ENCODE measurements at regions not wholly inside any gene's neighbourhood (a gene's known extent, or its start where the extent isn't known, plus 50 kb on each side); places are given as distances from the start of the nearest gene placed in this dataset.

- H3K27me3 Mint-ChIP-seq, result peaks cover 12% of the 10 kb centered on the region
- H3K4me1 Mint-ChIP-seq, result no peaks in the 10 kb centered on the region
- H3K9me3 Mint-ChIP-seq, result peaks cover 3% of the 10 kb centered on the region
- H3K27ac Mint-ChIP-seq, result no peak overlapping the region
- no peak overlapping the region for H3K4me3 Mint-ChIP-seq
- no peak for ATAC-seq
- H3K36me3 Mint-ChIP-seq, result no peaks in the 10 kb centered on the region
Measured at GRCh38 chr10:90587561-90587960, 270.3 kb downstream of the HTR7 start.

GRCh38 chr10:90588222-90588621 is 269.6 kb downstream of the HTR7 start:
- Mint-ChIP-seq H3K4me1 (no peaks in the 10 kb centered on the region), H3K36me3 (no peaks in the 10 kb centered on the region), H3K27me3 (peaks cover 12% of the 10 kb centered on the region), H3K9me3 (peaks cover 3% of the 10 kb centered on the region), H3K27ac (no peak overlapping the region), H3K4me3 (no peak overlapping the region)
- no peak for ATAC-seq

GRCh38 chr10:90589825-90590224 is 268.0 kb downstream of the HTR7 start:
- H3K9me3 Mint-ChIP-seq, result peaks cover 3% of the 10 kb centered on the region
- H3K27me3 Mint-ChIP-seq, result peaks cover 12% of the 10 kb centered on the region
- H3K36me3 Mint-ChIP-seq, result no peaks in the 10 kb centered on the region
- no peaks in the 10 kb centered on the region for H3K4me1 Mint-ChIP-seq
- ATAC-seq, result no peak
- H3K4me3 Mint-ChIP-seq, result no peak overlapping the region
- no peak overlapping the region for H3K27ac Mint-ChIP-seq

- no peak for ATAC-seq
- Mint-ChIP-seq H3K27ac (no peak overlapping the region), H3K4me1 (no peaks in the 10 kb centered on the region), H3K9me3 (peaks cover 3% of the 10 kb centered on the region), H3K4me3 (no peak overlapping the region), H3K36me3 (no peaks in the 10 kb centered on the region), H3K27me3 (peaks cover 12% of the 10 kb centered on the region)
Measured at GRCh38 chr10:90591629-90592028, 266.2 kb downstream of the HTR7 start.

GRCh38 chr10:90592638-90593302 is 265.1 kb downstream of the HTR7 start:
- no peaks in the 10 kb centered on the region for H3K4me1 Mint-ChIP-seq
- peaks cover 12% of the 10 kb centered on the region for H3K27me3 Mint-ChIP-seq
- no peak overlapping the region for H3K27ac Mint-ChIP-seq
- H3K9me3 Mint-ChIP-seq, result peaks cover 3% of the 10 kb centered on the region
- no peak overlapping the region for H3K4me3 Mint-ChIP-seq
- no peaks in the 10 kb centered on the region for H3K36me3 Mint-ChIP-seq
- ATAC-seq, result peak; percentile 75

- Mint-ChIP-seq H3K27me3 (no peaks in the 10 kb centered on the region), H3K9me3 (peaks cover 6% of the 10 kb centered on the region), H3K27ac (no peak overlapping the region), H3K36me3 (no peaks in the 10 kb centered on the region), H3K4me1 (no peaks in the 10 kb centered on the region), H3K4me3 (no peak overlapping the region)
- ATAC-seq, result no peak
Measured at GRCh38 chr10:90598513-90598912, 259.3 kb downstream of the HTR7 start.

GRCh38 chr10:90602862-90603610 is 254.8 kb downstream of the HTR7 start:
- no peak for ATAC-seq
- Mint-ChIP-seq H3K4me3 (no peak overlapping the region), H3K27me3 (no peaks in the 10 kb centered on the region), H3K4me1 (no peaks in the 10 kb centered on the region), H3K27ac (no peak overlapping the region), H3K9me3 (peaks cover 8% of the 10 kb centered on the region), H3K36me3 (no peaks in the 10 kb centered on the region)

GRCh38 chr10:90604636-90605035 is 253.2 kb downstream of the HTR7 start:
- Mint-ChIP-seq H3K9me3 (peaks cover 8% of the 10 kb centered on the region), H3K27ac (no peak overlapping the region)

GRCh38 chr10:90605506-90605905 is 252.3 kb downstream of the HTR7 start:
- no peaks in the 10 kb centered on the region for H3K36me3 Mint-ChIP-seq
- H3K27ac Mint-ChIP-seq, result no peak overlapping the region
- no peaks in the 10 kb centered on the region for H3K27me3 Mint-ChIP-seq
- no peak overlapping the region for H3K4me3 Mint-ChIP-seq
- H3K4me1 Mint-ChIP-seq, result no peaks in the 10 kb centered on the region
- H3K9me3 Mint-ChIP-seq, result peaks cover 5% of the 10 kb centered on the region
- no peak for ATAC-seq

More at GRCh38 chr10:90604636-90605035, 253.2 kb downstream of the HTR7 start:
- Mint-ChIP-seq H3K4me1 (no peaks in the 10 kb centered on the region), H3K36me3 (no peaks in the 10 kb centered on the region), H3K4me3 (no peak overlapping the region), H3K27me3 (no peaks in the 10 kb centered on the region)
- no peak for ATAC-seq

GRCh38 chr10:90612276-90612675 is 245.6 kb downstream of the HTR7 start:
- Mint-ChIP-seq H3K27ac (no peak overlapping the region), H3K4me1 (no peaks in the 10 kb centered on the region), H3K27me3 (no peaks in the 10 kb centered on the region), H3K36me3 (no peaks in the 10 kb centered on the region), H3K4me3 (no peak overlapping the region), H3K9me3 (no peaks in the 10 kb centered on the region)
- ATAC-seq, result no peak

GRCh38 chr10:90614631-90615030 is 243.2 kb downstream of the HTR7 start:
- H3K27ac Mint-ChIP-seq, result no peak overlapping the region

GRCh38 chr10:90621577-90621976 is 236.3 kb downstream of the HTR7 start:
- Mint-ChIP-seq H3K36me3 (no peaks in the 10 kb centered on the region), H3K9me3 (no peaks in the 10 kb centered on the region), H3K4me3 (no peak overlapping the region), H3K27ac (no peak overlapping the region), H3K27me3 (peaks cover 13% of the 10 kb centered on the region), H3K4me1 (no peaks in the 10 kb centered on the region)
- no peak for ATAC-seq

More at GRCh38 chr10:90614631-90615030, 243.2 kb downstream of the HTR7 start:
- no peaks in the 10 kb centered on the region for H3K9me3 Mint-ChIP-seq
- ATAC-seq, result no peak
- no peaks in the 10 kb centered on the region for H3K4me1 Mint-ChIP-seq
- no peaks in the 10 kb centered on the region for H3K27me3 Mint-ChIP-seq
- H3K36me3 Mint-ChIP-seq, result no peaks in the 10 kb centered on the region
- no peak overlapping the region for H3K4me3 Mint-ChIP-seq

- no peaks in the 10 kb centered on the region for H3K4me1 Mint-ChIP-seq
- no peaks in the 10 kb centered on the region for H3K36me3 Mint-ChIP-seq
- no peak overlapping the region for H3K4me3 Mint-ChIP-seq
- no peaks in the 10 kb centered on the region for H3K9me3 Mint-ChIP-seq
- H3K27me3 Mint-ChIP-seq, result peaks cover 8% of the 10 kb centered on the region
- H3K27ac Mint-ChIP-seq, result no peak overlapping the region
- ATAC-seq, result no peak
Measured at GRCh38 chr10:90635111-90635765, 222.6 kb downstream of the HTR7 start.

- H3K4me3 Mint-ChIP-seq, result no peak overlapping the region
- H3K27me3 Mint-ChIP-seq, result peaks cover 8% of the 10 kb centered on the region
- H3K4me1 Mint-ChIP-seq, result no peaks in the 10 kb centered on the region
- ATAC-seq, result no peak
- no peak overlapping the region for H3K27ac Mint-ChIP-seq
- no peaks in the 10 kb centered on the region for H3K9me3 Mint-ChIP-seq
- H3K36me3 Mint-ChIP-seq, result no peaks in the 10 kb centered on the region
Measured at GRCh38 chr10:90640756-90641155, 217.1 kb downstream of the HTR7 start.

- H3K36me3 Mint-ChIP-seq, result no peaks in the 10 kb centered on the region
- peaks cover 8% of the 10 kb centered on the region for H3K27me3 Mint-ChIP-seq
- no peak for ATAC-seq
- no peaks in the 10 kb centered on the region for H3K4me1 Mint-ChIP-seq
- no peak overlapping the region for H3K4me3 Mint-ChIP-seq
- no peak overlapping the region for H3K27ac Mint-ChIP-seq
- H3K9me3 Mint-ChIP-seq, result no peaks in the 10 kb centered on the region
Measured at GRCh38 chr10:90641731-90642130, 216.1 kb downstream of the HTR7 start.

GRCh38 chr10:90642136-90642535 is 215.7 kb downstream of the HTR7 start:
- H3K27ac Mint-ChIP-seq, result no peak overlapping the region

More at GRCh38 chr10:90642136-90642535, 215.7 kb downstream of the HTR7 start:
- no peak for ATAC-seq
- peaks cover 8% of the 10 kb centered on the region for H3K27me3 Mint-ChIP-seq
- H3K4me3 Mint-ChIP-seq, result no peak overlapping the region
- no peaks in the 10 kb centered on the region for H3K4me1 Mint-ChIP-seq
- no peaks in the 10 kb centered on the region for H3K36me3 Mint-ChIP-seq
- no peaks in the 10 kb centered on the region for H3K9me3 Mint-ChIP-seq
